HEK293 (cell line): ENCODE measurements at regions not wholly inside any gene's neighbourhood (a gene's known extent, or its start where the extent isn't known, plus 50 kb on each side); places are given as distances from the start of the nearest gene placed in this dataset.

Experiments used
- TCF7L2 ChIP-seq: IDR thresholded peaks from 2 replicates; pipeline ENCODE4 v1.6.1; 2011; ENCODE audit warnings: low read depth, mild to moderate bottlenecking, inconsistent platforms, low read length, moderate library complexity, borderline replicate concordance
- ZNF174 ChIP-seq: fragments of 450-650 bp; formaldehyde crosslinking; IDR thresholded peaks from 2 replicates; pipeline ENCODE4 v1.5.0; 2017; ENCODE audit warnings: missing biosample characterization, mild to moderate bottlenecking, missing genetic modification characterization

DNA sequence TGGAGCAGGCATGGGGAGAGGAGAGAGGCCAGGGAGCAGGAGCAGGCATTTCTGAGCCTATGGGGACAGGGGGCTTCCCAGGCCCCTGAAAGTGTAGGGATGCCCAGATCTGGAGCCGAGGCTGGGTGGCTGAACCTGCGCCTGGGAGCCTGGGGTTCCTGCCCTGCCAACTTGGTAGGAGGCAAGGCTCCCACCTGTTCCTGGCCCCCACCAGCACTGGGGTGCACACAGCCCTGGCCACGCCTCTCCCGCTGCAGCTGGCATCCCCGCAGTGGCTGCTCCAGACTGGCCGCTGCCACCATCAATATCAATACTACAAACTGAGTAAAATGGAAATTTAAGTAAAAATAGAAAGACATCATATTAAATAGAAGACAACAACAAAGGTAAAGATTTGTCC lies 684.9 kb upstream of the MAP3K7 start:
- TF ChIP-seq ZNF174 (tag by site-specific recombination) (no peak), TCF7L2 (no peak)
